Prostate gland (tissue), 2 donors: ENCODE measurements at regions not wholly inside any gene's neighbourhood (a gene's known extent, or its start where the extent isn't known, plus 50 kb on each side); places are given as distances from the start of the nearest gene placed in this dataset.

Experiments used
- DNase-seq: peaks from one replicate; pipeline ENCODE4 v3.0.0-alpha.2; 2019; ENCODE audit warnings: low spot score
- H3K27ac ChIP-seq, 2 donors: fragments of 200-600 bp; sonication (generic); 2 replicates each; pipeline ENCODE4 v1.5.1; 2017 to 2019
- H3K27me3 ChIP-seq: fragments of 200-600 bp; sonication (generic); replicated peaks from 2 replicates; pipeline ENCODE4 v1.5.1; 2019; ENCODE audit not compliant: insufficient read depth
- H3K36me3 ChIP-seq, 2 donors: fragments of 200-600 bp; sonication (generic); 1 replicate in 1 of 2; 2 replicates in 1 of 2; pipeline versions ENCODE4 v1.5.1 to v1.8.1; 2017 to 2019
- H3K4me1 ChIP-seq: fragments of 200-600 bp; sonication (generic); replicated peaks from 2 replicates; pipeline ENCODE4 v1.5.1; 2019
- H3K4me3 ChIP-seq, 2 donors: fragments of 200-600 bp; sonication (generic); 2 replicates each; pipeline ENCODE4 v1.5.1; 2017 to 2019
- H3K9me3 ChIP-seq: fragments of 200-600 bp; sonication (generic); 2 replicates; pipeline ENCODE4 v1.5.1; 2017
- CTCF ChIP-seq, 4 experiments: fragments of 200-600 bp in 2 of 4; fragments of 450-650 bp in 2 of 4; sonication (generic) in 2 of 4; IDR thresholded peaks; 1 replicate in 3 of 4; 2 replicates in 1 of 4; pipeline ENCODE4 v1.5.1; 2016 to 2019; ENCODE audit warnings: antibody characterized with exemption in 4 of 4, mild to moderate bottlenecking in 2 of 4, moderate library complexity in 2 of 4
- POLR2A ChIP-seq: fragments of 450-650 bp; IDR thresholded peaks from one replicate; pipeline ENCODE4 v1.6.1; 2016; ENCODE audit warnings: antibody characterized with exemption, mild to moderate bottlenecking
- POLR2AphosphoS5 ChIP-seq: sonication (generic); formaldehyde crosslinking; IDR thresholded peaks from one replicate; pipeline ENCODE4 v1.6.1; 2017; ENCODE audit warnings: antibody characterized with exemption
- whole genome bisulfite sequencing: methylation state at CpG from one replicate; pipeline ENCODE4 v1.1.5; 2018; 5-methylcytosine and 5-hydroxymethylcytosine counted together
- intact Hi-C: fragments of 100-400 bp; cut with DNase I; formaldehyde crosslinking; loops from one replicate; pipeline ENCODE4 v1.14.2; 2022

GRCh38 chr2:193228276-193228675, 1033.5 kb upstream of the TMEFF2 start:
- H3K4me1 ChIP-seq, result no peaks in the 10 kb centered on the region
- no peaks in the 10 kb centered on the region for H3K9me3 ChIP-seq
- TF ChIP-seq POLR2A, result no peak
- TF ChIP-seq CTCF (IDR thresholded peaks at IDR 0.05), result no peak
- TF ChIP-seq POLR2AphosphoS5, result no peak
- intact Hi-C loops, result no loop called here
- 100% methylated on average over 1 of the region's 1 CpG for WGBS
- H3K27me3 ChIP-seq, result no peaks in the 10 kb centered on the region
- no peak overlapping the region for H3K4me3 ChIP-seq
- H3K36me3 ChIP-seq, result no peaks in the 10 kb centered on the region
- H3K27ac ChIP-seq, result no peak overlapping the region
- no peak for DNase-seq

DNA sequence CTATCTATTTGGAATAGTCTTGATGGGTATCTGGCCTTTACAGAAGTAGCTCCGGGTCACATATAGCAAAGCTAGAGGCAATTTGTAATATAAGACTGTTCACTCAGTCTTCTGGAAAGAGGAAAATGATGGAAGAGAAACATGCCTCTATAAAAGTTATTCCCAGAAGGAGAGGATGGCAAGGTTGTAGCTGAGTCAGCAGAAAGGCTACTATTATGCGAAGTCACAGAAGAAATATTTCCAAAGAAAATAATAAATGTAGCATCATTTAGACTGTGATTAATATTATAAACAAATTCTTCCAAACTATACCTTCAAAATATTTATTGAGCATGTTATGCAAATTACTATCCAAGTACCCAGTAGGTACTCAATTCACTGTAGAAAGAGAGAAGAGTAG, 1027.7 kb upstream of the TMEFF2 start:
- Histone ChIP-seq H3K4me3 (no peak overlapping the region), H3K9me3 (no peaks in the 10 kb centered on the region), H3K4me1 (no peaks in the 10 kb centered on the region), H3K27me3 (no peaks in the 10 kb centered on the region), H3K36me3 (no peaks in the 10 kb centered on the region), H3K27ac (no peak overlapping the region)
- no peak for TF ChIP-seq POLR2AphosphoS5
- TF ChIP-seq POLR2A, result no peak
- no peak for TF ChIP-seq CTCF (IDR thresholded peaks at IDR 0.05)
- DNase-seq, result no peak
- WGBS, result 86% methylated on average over 2 of the region's 2 CpGs
- intact Hi-C loops, result no loop called here

DNA sequence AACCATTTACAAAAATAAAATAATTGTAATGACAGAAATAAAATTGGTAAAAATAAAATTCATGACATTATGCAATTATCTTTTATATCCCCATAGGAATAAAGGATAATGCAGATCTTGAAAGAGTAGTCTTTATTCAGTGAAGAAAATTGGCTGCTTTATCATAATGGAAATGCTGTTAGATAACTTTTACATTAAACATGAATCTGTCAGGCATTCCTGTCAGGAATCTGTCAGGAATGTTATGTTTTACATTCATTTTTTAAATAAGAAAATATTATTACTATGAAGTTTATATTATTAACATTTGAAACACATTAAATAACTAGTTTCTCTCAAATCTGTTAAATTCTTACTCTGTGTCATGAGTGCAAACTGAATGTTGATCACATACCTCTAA, 1024.7 kb upstream of the TMEFF2 start:
- no peaks in the 10 kb centered on the region for H3K4me1 ChIP-seq
- no peak for DNase-seq
- no peak overlapping the region for H3K27ac ChIP-seq
- intact Hi-C loops, result no loop called here
- H3K36me3 ChIP-seq, result no peaks in the 10 kb centered on the region
- no peaks in the 10 kb centered on the region for H3K9me3 ChIP-seq
- TF ChIP-seq POLR2A (no peak), CTCF (IDR thresholded peaks at IDR 0.05) (no peak), POLR2AphosphoS5 (no peak)
- no peaks in the 10 kb centered on the region for H3K27me3 ChIP-seq
- no peak overlapping the region for H3K4me3 ChIP-seq

- Histone ChIP-seq H3K27me3 (no peaks in the 10 kb centered on the region), H3K4me3 (no peak overlapping the region), H3K36me3 (no peaks in the 10 kb centered on the region), H3K27ac (no peak overlapping the region), H3K9me3 (no peaks in the 10 kb centered on the region), H3K4me1 (no peaks in the 10 kb centered on the region)
- intact Hi-C loops, result no loop called here
- WGBS, result 82% methylated on average over 2 of the region's 2 CpGs
- no peak for DNase-seq
- no peak for TF ChIP-seq CTCF (IDR thresholded peaks at IDR 0.05)
- TF ChIP-seq POLR2A, result no peak
- TF ChIP-seq POLR2AphosphoS5, result no peak
These were observed 1006.9 kb upstream of the TMEFF2 start for GRCh38 chr2:193201583-193201982.

DNA sequence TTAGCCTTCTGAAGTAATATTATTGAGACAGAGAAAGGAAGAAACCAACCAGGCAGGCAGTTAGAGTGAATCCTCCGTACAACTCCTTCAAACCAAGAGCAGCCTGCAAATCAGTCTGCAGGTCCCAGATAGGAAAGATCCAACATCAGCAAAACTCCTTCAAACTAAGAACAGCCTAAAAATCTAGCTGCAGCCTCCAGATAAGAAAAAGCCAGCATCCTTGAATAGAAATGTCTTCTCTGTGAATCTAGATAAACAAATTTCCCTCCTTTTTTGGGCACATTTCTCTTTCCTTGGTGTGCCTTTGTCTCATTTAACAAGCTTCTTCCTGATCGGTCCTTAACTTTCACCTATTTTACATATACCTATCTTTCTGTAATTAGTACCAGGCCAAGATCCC, 1004.6 kb upstream of the TMEFF2 start:
- no peak for DNase-seq
- WGBS, result 93% methylated on average over 2 of the region's 2 CpGs
- H3K4me3 ChIP-seq, result no peak overlapping the region
- H3K27ac ChIP-seq, result no peak overlapping the region
- H3K27me3 ChIP-seq, result no peaks in the 10 kb centered on the region
- intact Hi-C loops, result no loop called here
- no peaks in the 10 kb centered on the region for H3K36me3 ChIP-seq
- TF ChIP-seq CTCF (IDR thresholded peaks at IDR 0.05) (no peak), POLR2AphosphoS5 (no peak), POLR2A (no peak)
- no peaks in the 10 kb centered on the region for H3K9me3 ChIP-seq
- H3K4me1 ChIP-seq, result no peaks in the 10 kb centered on the region
